ENCODE measurements at regions not wholly inside any gene's neighbourhood (a gene's known extent, or its start where the extent isn't known, plus 50 kb on each side); places are given as distances from the start of the nearest gene placed in this dataset.

- Histone ChIP-seq H4K20me1 (replicated peaks; ENCODE audit: control insufficient read depth, insufficient read depth, low read length) (no peaks in the 10 kb centered on the region), H2AFZ (ENCODE audit: low read depth, low read length) (no peak overlapping the region; the same call in 1 of the 2 replicates), H3K9me1 (ENCODE audit: control insufficient read depth, insufficient read depth, low read length) (no peaks in the 10 kb centered on the region), H3K36me3 (ENCODE audit: control insufficient read depth, insufficient read depth, low read length) (no peaks in the 10 kb centered on the region), H3K79me2 (ENCODE audit: control insufficient read depth, insufficient read depth, low read length) (no peaks in the 10 kb centered on the region), H3K27me3 (ENCODE audit: control insufficient read depth in 2 of 2, insufficient read depth in 2 of 2, low read length in 2 of 2) (no peaks in the 10 kb centered on the region), H3K4me1 (replicated peaks in 1 of 2; ENCODE audit: control insufficient read depth in 2 of 2, insufficient read depth in 2 of 2, low read length in 2 of 2) (no peaks in the 10 kb centered on the region; a peak in 2 of 5 replicates), H3K4me3 (no peak overlapping the region), H3K9me3 (replicated peaks; ENCODE audit: control insufficient read depth, insufficient read depth, low read depth, low read length) (no peaks in the 10 kb centered on the region; the same call in 1 of the 2 replicates), H3K27ac (ENCODE audit: extremely low read depth, low read depth, low read length) (no peak overlapping the region), H3K9ac (ENCODE audit: insufficient read depth in 1 of 2, low read depth in 2 of 2, low read length in 2 of 2) (no peak overlapping the region), H3K4me2 (ENCODE audit: insufficient read depth, low read length) (no peak overlapping the region)
- 43% methylated on average over 8 of the region's 8 CpGs for WGBS (ENCODE audit: insufficient coverage, low coverage, missing lambda C conversion rate)
- FAIRE-seq = peak; percentile 15
- in situ Hi-C loops (cut with MboI) = no loop called here
- DNase-seq (ENCODE audit: extremely low read depth in 1 of 4, low spot score in 3 of 4) = peak in 1 of 4 experiments; percentile 20
- no TSS peak for BruUV-seq (replicated peaks)
- CTCF ChIA-PET (ENCODE audit: low intra/inter-chr PET ratio) = no interaction called here
- ATAC-seq = no peak
- intact Hi-C loops (cut with micrococcal nuclease) = no loop called here
- POLR2A ChIA-PET = no interaction called here
- TF ChIP-seq NFIX (CRISPR knock-in tag; IDR thresholded peaks at IDR 0.05; ENCODE audit: low read depth) (no peak), ATF6 (CRISPR knock-in tag; IDR thresholded peaks at IDR 0.05) (no peak), ZNF274 (IDR thresholded peaks at IDR 0.05; ENCODE audit: borderline replicate concordance, low read depth, low read length) (no peak), SMAD1 (IDR thresholded peaks at IDR 0.05; ENCODE audit: low read depth, low read length, partially characterized antibody) (no peak), ZNF79 (CRISPR knock-in tag; IDR thresholded peaks at IDR 0.05; ENCODE audit: low read depth) (0 out of 2 replicates have a peak, but pooled peaks have one; percentile 25), SRSF3 (IDR thresholded peaks at IDR 0.05; ENCODE audit: insufficient read depth, low read length) (no peak), ZFP1 (CRISPR knock-in tag; IDR thresholded peaks at IDR 0.05) (no peak), RFX1 (IDR thresholded peaks at IDR 0.05) (no peak), ZBTB11 (CRISPR knock-in tag; IDR thresholded peaks at IDR 0.05) (no peak), TCFL5 (CRISPR knock-in tag; conservative IDR thresholded peaks at IDR 0.05) (no peak), KLF1 (tag; IDR thresholded peaks at IDR 0.05) (no peak), TEAD2 (tag; IDR thresholded peaks at IDR 0.05) (peak; percentile 76; the same call in 1 of the 2 replicates), SP2 (IDR thresholded peaks at IDR 0.05; ENCODE audit: extremely low read depth, low read depth, low read length, poor library complexity, severe bottlenecking) (no peak), CHAMP1 (IDR thresholded peaks at IDR 0.05) (no peak)
Measured at GRCh38 chr3:151675858-151676615, 57.7 kb upstream of the AADACL2 start.
